Liver (tissue), 8 donors: ENCODE measurements at regions not wholly inside any gene's neighbourhood (a gene's known extent, or its start where the extent isn't known, plus 50 kb on each side); places are given as distances from the start of the nearest gene placed in this dataset.

Experiments used
- DNase-seq: peaks from one replicate; pipeline ENCODE4 v3.0.0-alpha.2; 2017; ENCODE audit warnings: low spot score
- H3K27ac ChIP-seq, 2 donors: one replicate each; pipeline ENCODE4 v1.7.0; 2013; ENCODE audit warnings: inconsistent platforms in 2 of 2, low read length in 2 of 2, control low read depth in 1 of 2, low read depth in 1 of 2, mild to moderate bottlenecking in 1 of 2
- H3K27me3 ChIP-seq, 4 donors: one replicate each; pipeline versions ENCODE4 v1.6.1 to v1.7.0; 2013; ENCODE audit warnings: low read length in 3 of 4, inconsistent platforms in 1 of 4, mild to moderate bottlenecking in 1 of 4, moderate library complexity in 1 of 4; ENCODE audit not compliant: control insufficient read depth in 4 of 4, insufficient read depth in 4 of 4
- H3K36me3 ChIP-seq, 4 donors: one replicate each; pipeline versions ENCODE4 v1.6.1 to v1.7.0; 2013; ENCODE audit warnings: low read length in 3 of 4, mild to moderate bottlenecking in 3 of 4, low read depth in 1 of 4, moderate library complexity in 1 of 4; ENCODE audit not compliant: control insufficient read depth in 4 of 4, insufficient read depth in 3 of 4
- H3K4me1 ChIP-seq, 4 donors: one replicate each; pipeline versions ENCODE4 v1.6.1 to v1.7.0; 2013; ENCODE audit warnings: low read length in 3 of 4, mild to moderate bottlenecking in 3 of 4, moderate library complexity in 1 of 4; ENCODE audit not compliant: control insufficient read depth in 4 of 4, insufficient read depth in 4 of 4
- H3K4me3 ChIP-seq, 3 donors: one replicate each; pipeline versions ENCODE4 v1.6.1 to v1.7.0; 2013; ENCODE audit warnings: low read length in 3 of 3, control low read depth in 1 of 3, low read depth in 1 of 3, mild to moderate bottlenecking in 1 of 3
- H3K9ac ChIP-seq, 2 donors: one replicate each; pipeline ENCODE4 v1.7.0; 2013; ENCODE audit warnings: low read length in 2 of 2, mild to moderate bottlenecking in 2 of 2, moderate library complexity in 2 of 2, control low read depth in 1 of 2, low read depth in 1 of 2
- H3K9me3 ChIP-seq, 4 donors: one replicate each; pipeline versions ENCODE4 v1.6.1 to v1.7.0; 2013; ENCODE audit warnings: low read length in 3 of 4; ENCODE audit not compliant: control insufficient read depth in 4 of 4
- CTCF ChIP-seq: fragments of 150-350 bp; IDR thresholded peaks from 2 replicates; pipeline ENCODE4 v1.5.1; 2017; ENCODE audit warnings: improper control_type of control experiment, low read depth, low read length; ENCODE audit not compliant: missing input control
- EGR1 ChIP-seq, 2 donors: IDR thresholded peaks; 2 replicates each; pipeline ENCODE4 v1.6.1; 2016 to 2018; ENCODE audit warnings: antibody characterized with exemption in 2 of 2, low read depth in 2 of 2
- FOXA1 ChIP-seq: IDR thresholded peaks from 2 replicates; pipeline ENCODE4 v1.6.1; 2016; ENCODE audit warnings: antibody characterized with exemption
- FOXA2 ChIP-seq: IDR thresholded peaks from 2 replicates; pipeline ENCODE4 v1.6.1; 2016; ENCODE audit warnings: antibody characterized with exemption
- GABPA ChIP-seq, 2 donors: IDR thresholded peaks in 1 of 2; conservative IDR thresholded peaks in 1 of 2; 2 replicates each; pipeline ENCODE4 v1.6.1; 2016; ENCODE audit warnings: antibody characterized with exemption in 2 of 2, mild to moderate bottlenecking in 1 of 2, moderate library complexity in 1 of 2
- HNF4A ChIP-seq, 2 donors: conservative IDR thresholded peaks; 2 replicates each; pipeline ENCODE4 v1.6.1; 2016; ENCODE audit warnings: antibody characterized with exemption in 2 of 2, mild to moderate bottlenecking in 2 of 2
- HNF4G ChIP-seq: IDR thresholded peaks from 2 replicates; pipeline ENCODE4 v1.6.1; 2016; ENCODE audit warnings: antibody characterized with exemption
- JUND ChIP-seq, 2 donors: IDR thresholded peaks; 2 replicates each; pipeline ENCODE4 v1.6.1; 2016; ENCODE audit warnings: antibody characterized with exemption in 2 of 2
- MAX ChIP-seq: IDR thresholded peaks from 2 replicates; pipeline ENCODE4 v1.6.1; 2016; ENCODE audit warnings: antibody characterized with exemption
- REST ChIP-seq: IDR thresholded peaks from 2 replicates; pipeline ENCODE4 v1.6.1; 2016; ENCODE audit warnings: antibody characterized with exemption, mild to moderate bottlenecking
- SP1 ChIP-seq: IDR thresholded peaks from 2 replicates; pipeline ENCODE4 v1.6.1; 2018; ENCODE audit warnings: antibody characterized with exemption, mild to moderate bottlenecking
- TAF1 ChIP-seq: conservative IDR thresholded peaks from 2 replicates; pipeline ENCODE4 v1.6.1; 2016; ENCODE audit warnings: antibody characterized with exemption, mild to moderate bottlenecking
- YY1 ChIP-seq: IDR thresholded peaks from 2 replicates; pipeline ENCODE4 v1.6.1; 2016; ENCODE audit warnings: antibody characterized with exemption, mild to moderate bottlenecking
- ZBTB33 ChIP-seq: IDR thresholded peaks from 2 replicates; pipeline ENCODE4 v1.6.1; 2016; ENCODE audit warnings: antibody characterized with exemption
- WGBS: extraction: QIAGEN DNeasy Blood & Tissue Kit; methylation state at CpG from one replicate; pipeline ENCODE4 v1.1.7; 2013; 5-methylcytosine and 5-hydroxymethylcytosine counted together
- donor health status: healthy.
- donor health status: healthy.
- donor health status: healthy.
- donor health status: healthy.
- donor health status: healthy.

GRCh38 chr3:170776887-170777563, 93.0 kb downstream of the RPL22L1 start:
- no peak for TF ChIP-seq TAF1
- no peak for TF ChIP-seq YY1
- no peak for TF ChIP-seq FOXA2
- no peak for TF ChIP-seq GABPA (IDR thresholded peaks at IDR 0.05 in 1 of 2, conservative IDR thresholded peaks at IDR 0.05 in 1 of 2)
- TF ChIP-seq MAX, result no peak
- TF ChIP-seq CTCF, result no peak
- Histone ChIP-seq H3K27ac (no peak overlapping the region), H3K4me3 (no peak overlapping the region), H3K4me1 (peaks cover 0 to 12% (median 8%) of the 10 kb centered on the region in 4 donors), H3K36me3 (no peaks in the 10 kb centered on the region), H3K9me3 (no peaks in the 10 kb centered on the region), H3K27me3 (no peaks in the 10 kb centered on the region), H3K9ac (no peak overlapping the region)
- 87% methylated on average over 5 of the region's 5 CpGs for WGBS
- DNase-seq, result no peak

GRCh38 chr3:170773682-170774425, 96.1 kb downstream of the RPL22L1 start:
- H3K4me3 ChIP-seq, result no peak overlapping the region
- no peaks in the 10 kb centered on the region for H3K9me3 ChIP-seq
- no peaks in the 10 kb centered on the region for H3K4me1 ChIP-seq
- no peaks in the 10 kb centered on the region for H3K36me3 ChIP-seq
- no peak overlapping the region for H3K9ac ChIP-seq
- H3K27ac ChIP-seq, result no peak overlapping the region
- 92% methylated on average over 4 of the region's 4 CpGs for WGBS
- no peaks in the 10 kb centered on the region for H3K27me3 ChIP-seq
- TF ChIP-seq JUND (IDR thresholded peaks at IDR 0.05) (no peak), SP1 (no peak), ZBTB33 (no peak), REST (no peak), MAX (no peak), HNF4G (no peak), EGR1 (IDR thresholded peaks at IDR 0.05; ENCODE audit: low read depth in 2 of 2) (no peak), GABPA (IDR thresholded peaks at IDR 0.05 in 1 of 2, conservative IDR thresholded peaks at IDR 0.05 in 1 of 2) (no peak), HNF4A (conservative IDR thresholded peaks at IDR 0.05) (no peak), FOXA1 (no peak), YY1 (no peak)
- no peak for DNase-seq
